NCI-H226 (cell line): ENCODE measurements at regions not wholly inside any gene's neighbourhood (a gene's known extent, or its start where the extent isn't known, plus 50 kb on each side); places are given as distances from the start of the nearest gene placed in this dataset.

Source experiments
- DNase-seq: peaks from one replicate; pipeline ENCODE4 v3.0.0-alpha.2; 2015

GRCh38 chr13:94968757-94969086 is 256.4 kb upstream of the SOX21 start:
- no peak for DNase-seq

- peak; percentile 2 for DNase-seq
These were observed 255.9 kb upstream of the SOX21 start for GRCh38 chr13:94968040-94968756.

GRCh38 chr13:94967183-94968039 is 255.1 kb upstream of the SOX21 start:
- no peak for DNase-seq

GRCh38 chr13:94966422-94966955 is 254.1 kb upstream of the SOX21 start:
- DNase-seq = no peak

GRCh38 chr13:94959626-94960025 is 247.3 kb upstream of the SOX21 start:
- DNase-seq = no peak

- no peak for DNase-seq
These were observed 244.2 kb upstream of the SOX21 start for GRCh38 chr13:94956417-94957110.

GRCh38 chr13:94952787-94953186 is 240.4 kb upstream of the SOX21 start:
- DNase-seq = no peak

- DNase-seq = no peak
These were observed 238.0 kb upstream of the SOX21 start for GRCh38 chr13:94950303-94950702.

GRCh38 chr13:94947965-94948371 is 235.6 kb upstream of the SOX21 start:
- no peak for DNase-seq

GRCh38 chr13:94947392-94947791 is 235.0 kb upstream of the SOX21 start:
- DNase-seq = no peak

- DNase-seq = no peak
These were observed 233.7 kb upstream of the SOX21 start for GRCh38 chr13:94946039-94946438.

- no peak for DNase-seq
These were observed 225.8 kb upstream of the SOX21 start for GRCh38 chr13:94938124-94938523.

GRCh38 chr13:94936633-94937032 is 224.3 kb upstream of the SOX21 start:
- no peak for DNase-seq

GRCh38 chr13:94933936-94934335 is 221.6 kb upstream of the SOX21 start:
- DNase-seq = no peak

- DNase-seq = no peak
These were observed 220.9 kb upstream of the SOX21 start for GRCh38 chr13:94933230-94933751.

GRCh38 chr13:94928127-94928775 is 215.9 kb upstream of the SOX21 start:
- no peak for DNase-seq

GRCh38 chr13:94925263-94925662 is 212.9 kb upstream of the SOX21 start:
- DNase-seq = no peak

- no peak for DNase-seq
These were observed 208.8 kb upstream of the SOX21 start for GRCh38 chr13:94921181-94921580.

GRCh38 chr13:94920578-94920977 is 208.2 kb upstream of the SOX21 start:
- no peak for DNase-seq

GRCh38 chr13:94917824-94918223 is 205.5 kb upstream of the SOX21 start:
- DNase-seq = no peak

- DNase-seq = no peak
These were observed 202.6 kb upstream of the SOX21 start for GRCh38 chr13:94914895-94915294.

- no peak for DNase-seq
These were observed 194.3 kb upstream of the SOX21 start for GRCh38 chr13:94906605-94907004.
